Skin epidermis (tissue), 12 donors: ENCODE measurements at regions not wholly inside any gene's neighbourhood (a gene's known extent, or its start where the extent isn't known, plus 50 kb on each side); places are given as distances from the start of the nearest gene placed in this dataset.

Source experiments
- H3K27ac ChIP-seq, 21 experiments: fragments of 200-600 bp; sonication (generic) in 11 of 21; one replicate each; pipeline ENCODE4 v1.5.0; 2020; ENCODE audit warnings: mild to moderate bottlenecking in 3 of 21, inconsistent platforms in 2 of 21, moderate library complexity in 2 of 21
- H3K4me3 ChIP-seq, 7 experiments: fragments of 200-600 bp; sonication (generic) in 2 of 7; one replicate each; pipeline ENCODE4 v1.5.0; 2020; ENCODE audit warnings: inconsistent platforms in 2 of 7, mild to moderate bottlenecking in 2 of 7, moderate library complexity in 1 of 7

- Histone ChIP-seq H3K27ac (no peak overlapping the region), H3K4me3 (no peak overlapping the region)
Measured at GRCh38 chr13:47159853-47160550, 263.1 kb upstream of the HTR2A start.

DNA sequence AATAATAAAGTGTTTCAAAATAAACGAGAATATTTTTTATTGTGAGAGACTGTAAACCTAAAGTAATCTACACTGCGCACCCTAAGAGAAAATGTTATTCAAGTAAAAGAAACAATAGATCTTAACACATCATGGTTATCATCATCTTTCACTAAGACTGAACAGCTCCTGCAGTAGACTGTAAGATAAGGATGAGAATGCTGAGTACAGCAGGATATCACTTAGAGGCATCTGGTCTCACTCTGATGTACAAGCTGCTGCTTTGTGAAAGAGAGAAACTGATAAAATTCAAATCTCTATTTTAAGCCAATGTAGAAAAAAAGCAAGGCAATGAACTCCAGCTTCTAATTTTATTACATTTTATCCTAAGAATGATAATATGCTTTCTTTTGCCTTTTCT lies 261.7 kb upstream of the HTR2A start:
- Histone ChIP-seq H3K27ac (no peak overlapping the region), H3K4me3 (no peak overlapping the region)

DNA sequence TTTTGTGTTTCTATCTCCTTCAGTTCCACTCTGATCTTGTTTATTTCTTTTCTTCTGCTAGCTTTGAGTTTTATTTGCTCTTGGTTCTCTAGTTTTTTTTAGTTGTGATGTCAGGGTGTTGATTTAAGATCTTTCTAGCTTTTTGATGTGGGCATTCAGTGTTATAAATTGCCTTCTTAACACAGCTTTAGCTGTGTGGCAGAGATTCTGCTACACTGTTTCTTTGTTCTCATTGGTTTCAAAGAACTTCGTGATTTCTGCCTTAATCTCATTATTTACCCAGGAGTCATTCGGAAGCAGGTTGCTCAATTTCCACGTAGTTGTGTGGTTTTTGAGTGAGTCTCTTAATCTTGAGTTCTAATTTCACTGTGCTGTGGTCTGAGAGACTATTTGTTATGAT lies 251.7 kb upstream of the HTR2A start:
- Histone ChIP-seq H3K27ac (no peak overlapping the region), H3K4me3 (no peak overlapping the region)

GRCh38 chr13:47147812-47148119 lies 250.9 kb upstream of the HTR2A start:
- no peak overlapping the region for H3K4me3 ChIP-seq
- no peak overlapping the region for H3K27ac ChIP-seq

GRCh38 chr13:47146991-47147811 lies 250.3 kb upstream of the HTR2A start:
- Histone ChIP-seq H3K27ac (no peak overlapping the region), H3K4me3 (no peak overlapping the region)

DNA sequence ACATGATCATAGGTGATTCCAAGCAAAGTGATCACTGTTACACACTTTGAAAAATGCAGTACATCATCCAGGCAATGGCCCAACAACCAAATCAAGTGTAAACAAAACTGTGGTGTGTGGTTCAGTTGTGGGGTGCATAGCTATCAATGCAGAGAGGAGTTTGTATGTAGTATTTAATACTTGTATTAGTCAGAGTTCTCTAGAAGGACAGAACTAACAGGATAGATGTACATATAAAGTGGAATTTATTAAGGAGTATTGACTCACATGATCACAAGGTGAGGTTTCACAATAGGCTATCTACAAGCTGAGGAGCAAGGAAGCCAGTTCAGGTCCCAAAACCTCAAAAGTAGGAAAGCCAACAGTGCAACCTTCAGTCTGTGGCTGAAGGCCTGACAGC lies 249.3 kb upstream of the HTR2A start:
- no peak overlapping the region for H3K27ac ChIP-seq
- H3K4me3 ChIP-seq, result no peak overlapping the region

- no peak overlapping the region for H3K4me3 ChIP-seq
- no peak overlapping the region for H3K27ac ChIP-seq
Measured at GRCh38 chr13:47144782-47145181, 247.9 kb upstream of the HTR2A start.

GRCh38 chr13:47142105-47142504 lies 245.3 kb upstream of the HTR2A start:
- Histone ChIP-seq H3K27ac (no peak overlapping the region), H3K4me3 (no peak overlapping the region)

DNA sequence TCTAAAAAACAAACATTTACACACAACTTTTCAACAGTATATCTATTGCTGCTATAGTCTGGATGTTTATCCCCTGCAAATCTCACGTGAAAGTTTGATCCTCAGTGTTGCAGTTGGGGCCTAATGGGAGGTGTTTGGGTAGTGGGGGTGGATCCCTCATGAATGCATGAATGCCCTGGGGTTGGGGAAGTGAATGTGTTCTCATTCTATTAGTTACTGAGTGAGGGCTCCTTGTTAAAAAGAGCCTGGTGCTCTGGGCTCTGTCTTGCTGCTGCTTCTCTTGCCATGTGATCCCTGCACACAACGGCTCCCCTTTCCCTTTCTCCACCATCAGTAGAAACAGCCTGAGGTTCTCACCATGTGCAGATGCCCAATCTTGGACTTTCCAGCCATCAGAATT lies 242.7 kb upstream of the HTR2A start:
- Histone ChIP-seq H3K27ac (no peak overlapping the region), H3K4me3 (no peak overlapping the region)

GRCh38 chr13:47136504-47136941 lies 239.7 kb upstream of the HTR2A start:
- Histone ChIP-seq H3K27ac (no peak overlapping the region), H3K4me3 (no peak overlapping the region)

DNA sequence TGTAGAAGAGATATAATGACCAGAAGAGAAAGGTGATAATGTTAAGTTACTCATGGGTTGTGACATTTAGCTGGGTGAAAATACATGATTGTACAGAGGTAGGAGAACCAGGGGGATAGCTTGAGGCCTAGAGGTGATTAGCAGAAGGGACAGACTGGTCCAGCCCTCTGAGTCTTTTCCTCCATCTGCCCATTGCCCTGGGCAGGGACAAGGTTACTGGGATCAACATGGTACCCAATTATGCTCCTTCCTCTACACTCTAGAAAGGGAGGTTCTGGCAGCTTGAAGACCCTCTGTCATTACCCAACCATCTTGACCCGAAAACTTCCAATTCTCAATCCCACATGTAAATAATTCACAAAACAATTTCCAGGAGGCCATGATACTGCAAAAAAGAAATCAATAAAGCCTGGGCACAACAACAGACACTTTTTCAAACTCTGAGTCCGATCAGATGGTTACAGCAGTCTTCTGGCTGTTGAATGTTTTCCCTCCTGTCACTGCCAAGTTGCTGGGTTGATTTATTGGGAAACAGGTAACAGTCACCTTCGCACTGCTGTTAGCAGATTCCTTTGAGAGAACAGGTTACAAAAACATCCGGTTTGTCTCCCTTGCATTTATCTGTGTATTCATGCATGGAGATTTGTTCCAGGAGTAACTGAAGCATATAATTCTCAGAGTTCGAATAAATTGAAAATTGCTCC lies 239.1 kb upstream of the HTR2A start:
- Histone ChIP-seq H3K27ac (no peak overlapping the region), H3K4me3 (no peak overlapping the region)

GRCh38 chr13:47134939-47135489 lies 238.2 kb upstream of the HTR2A start:
- no peak overlapping the region for H3K4me3 ChIP-seq
- H3K27ac ChIP-seq, result no peak overlapping the region

DNA sequence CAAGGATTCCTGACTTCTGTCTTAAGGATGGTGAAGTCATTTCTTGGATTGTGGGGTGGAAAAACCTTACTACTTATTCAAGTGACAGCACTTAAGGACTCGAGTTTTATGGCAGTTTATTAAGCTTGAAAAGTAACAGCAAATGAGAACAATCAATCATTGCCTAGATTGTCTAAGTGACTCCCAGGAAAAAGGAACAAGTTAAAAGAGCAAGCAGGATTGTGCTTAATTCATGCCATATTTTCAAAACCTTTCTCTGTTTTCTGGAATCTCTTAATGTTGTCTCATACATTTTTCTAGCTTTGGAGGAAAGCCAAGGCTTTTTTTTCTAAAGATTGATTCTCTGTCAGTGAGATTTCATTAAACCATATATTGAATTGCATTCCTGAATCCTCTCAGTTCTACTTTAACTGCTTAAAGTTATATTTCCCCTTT lies 236.2 kb upstream of the HTR2A start:
- H3K4me3 ChIP-seq, result no peak overlapping the region

GRCh38 chr13:47129461-47129860 lies 232.6 kb upstream of the HTR2A start:
- no peak overlapping the region for H3K27ac ChIP-seq
- no peak overlapping the region for H3K4me3 ChIP-seq

More for the DNA sequence above, 236.2 kb upstream of the HTR2A start:
- H3K27ac ChIP-seq, result no peak overlapping the region

GRCh38 chr13:47126432-47126831 lies 229.6 kb upstream of the HTR2A start:
- Histone ChIP-seq H3K4me3 (no peak overlapping the region), H3K27ac (no peak overlapping the region)

GRCh38 chr13:47121092-47121763 lies 224.4 kb upstream of the HTR2A start:
- Histone ChIP-seq H3K4me3 (no peak overlapping the region), H3K27ac (no peak overlapping the region)

GRCh38 chr13:47120282-47120681 lies 223.4 kb upstream of the HTR2A start:
- Histone ChIP-seq H3K27ac (no peak overlapping the region), H3K4me3 (no peak overlapping the region)

DNA sequence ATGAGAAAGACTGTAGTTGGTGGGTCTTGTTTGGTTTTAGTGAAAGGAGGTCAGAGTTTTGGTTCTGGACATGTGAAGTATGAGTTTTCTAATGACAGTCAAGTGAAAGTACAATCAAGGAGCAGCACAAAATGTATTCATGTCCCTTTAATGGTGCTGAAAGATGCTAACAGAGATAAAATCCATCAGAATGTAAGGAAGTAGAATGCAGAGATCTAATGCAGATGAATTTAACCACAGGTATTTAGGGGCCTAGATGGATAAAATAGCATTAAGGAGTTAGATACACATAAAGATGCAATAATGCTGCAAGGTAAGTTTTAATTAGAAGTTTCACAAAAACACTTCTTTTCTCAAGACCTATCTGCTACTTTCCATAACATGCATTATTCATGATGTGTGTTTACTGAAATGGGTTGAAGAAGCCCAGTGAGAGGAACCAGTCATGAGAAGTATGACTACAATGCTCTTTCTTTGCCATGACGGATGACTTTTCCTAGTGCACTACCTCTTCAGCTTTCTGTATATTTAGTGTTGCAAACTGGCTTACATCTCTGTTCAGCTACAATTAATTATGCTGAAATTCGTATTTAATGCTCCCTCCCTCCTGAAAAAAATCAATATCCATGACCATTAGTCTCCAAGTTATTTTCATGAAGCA lies 222.9 kb upstream of the HTR2A start:
- Histone ChIP-seq H3K27ac (no peak overlapping the region), H3K4me3 (no peak overlapping the region)

- no peak overlapping the region for H3K27ac ChIP-seq
- no peak overlapping the region for H3K4me3 ChIP-seq
Measured at GRCh38 chr13:47117268-47117667, 220.4 kb upstream of the HTR2A start.

DNA sequence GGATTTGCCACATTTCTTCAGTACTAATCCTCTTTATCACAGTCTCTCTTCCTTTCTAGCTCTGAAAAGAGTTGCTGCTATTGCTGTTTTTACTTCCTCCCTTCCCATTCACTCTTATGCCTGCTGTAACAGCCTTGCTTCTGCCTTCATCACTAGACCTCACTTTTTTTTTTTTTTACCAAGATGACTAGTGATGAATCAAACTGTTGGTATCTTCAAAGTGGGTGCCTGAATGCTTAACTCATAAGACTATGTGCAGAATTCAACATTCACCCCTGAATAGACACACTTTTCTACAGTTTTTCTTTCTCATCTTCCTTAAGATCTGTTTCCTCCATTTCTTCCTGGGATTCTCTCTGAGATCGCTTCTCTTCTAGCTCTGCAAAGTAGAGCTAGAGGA lies 217.2 kb upstream of the HTR2A start:
- Histone ChIP-seq H3K27ac (no peak overlapping the region), H3K4me3 (no peak overlapping the region)
